ENCODE measurements at regions not wholly inside any gene's neighbourhood (a gene's known extent, or its start where the extent isn't known, plus 50 kb on each side); places are given as distances from the start of the nearest gene placed in this dataset.

GRCh38 chr13:53631511-53631910, 602.9 kb downstream of the OLFM4 start:
- H3K4me3 ChIP-seq (ENCODE audit: low read depth, low read length) = no peak overlapping the region
- in situ Hi-C loops (cut with HindIII; ENCODE audit: low sequenced_read_pairs) = no loop called here
- no peak for TF ChIP-seq CTCF (IDR thresholded peaks at IDR 0.05; ENCODE audit: low read depth, low read length)
- DNase-seq (ENCODE audit: low read depth, low spot score) = no peak

GRCh38 chr13:53638040-53638439, 609.4 kb downstream of the OLFM4 start:
- no peak for DNase-seq (ENCODE audit: low read depth, low spot score)
- in situ Hi-C loops (cut with HindIII; ENCODE audit: low sequenced_read_pairs) = no loop called here
- TF ChIP-seq CTCF (IDR thresholded peaks at IDR 0.05; ENCODE audit: low read depth, low read length) = no peak
- H3K4me3 ChIP-seq (ENCODE audit: low read depth, low read length) = no peak overlapping the region

- no peak for TF ChIP-seq CTCF (IDR thresholded peaks at IDR 0.05; ENCODE audit: low read depth, low read length)
- no peak overlapping the region for H3K4me3 ChIP-seq (ENCODE audit: low read depth, low read length)
- in situ Hi-C loops (cut with HindIII; ENCODE audit: low sequenced_read_pairs) = no loop called here
- no peak for DNase-seq (ENCODE audit: low read depth, low spot score)
Measured at GRCh38 chr13:53642306-53642705, 613.7 kb downstream of the OLFM4 start.

GRCh38 chr13:53648673-53649072, 620.1 kb downstream of the OLFM4 start:
- no peak for TF ChIP-seq CTCF (IDR thresholded peaks at IDR 0.05; ENCODE audit: low read depth, low read length)
- DNase-seq (ENCODE audit: low read depth, low spot score) = no peak
- H3K4me3 ChIP-seq (ENCODE audit: low read depth, low read length) = no peak overlapping the region
- in situ Hi-C loops (cut with HindIII; ENCODE audit: low sequenced_read_pairs) = no loop called here

GRCh38 chr13:53672005-53672404, 643.4 kb downstream of the OLFM4 start:
- in situ Hi-C loops (cut with HindIII; ENCODE audit: low sequenced_read_pairs) = no loop called here
- no peak for TF ChIP-seq CTCF (IDR thresholded peaks at IDR 0.05; ENCODE audit: low read depth, low read length)
- no peak overlapping the region for H3K4me3 ChIP-seq (ENCODE audit: low read depth, low read length)
- DNase-seq (ENCODE audit: low read depth, low spot score) = no peak

GRCh38 chr13:53683146-53683545, 654.5 kb downstream of the OLFM4 start:
- no peak for DNase-seq (ENCODE audit: low read depth, low spot score)
- TF ChIP-seq CTCF (IDR thresholded peaks at IDR 0.05; ENCODE audit: low read depth, low read length) = no peak
- H3K4me3 ChIP-seq (ENCODE audit: low read depth, low read length) = no peak overlapping the region
- in situ Hi-C loops (cut with HindIII; ENCODE audit: low sequenced_read_pairs) = no loop called here

- no peak for DNase-seq (ENCODE audit: low read depth, low spot score)
- in situ Hi-C loops (cut with HindIII; ENCODE audit: low sequenced_read_pairs) = no loop called here
- no peak for TF ChIP-seq CTCF (IDR thresholded peaks at IDR 0.05; ENCODE audit: low read depth, low read length)
- H3K4me3 ChIP-seq (ENCODE audit: low read depth, low read length) = no peak overlapping the region
Measured at GRCh38 chr13:53683608-53684007, 655.0 kb downstream of the OLFM4 start.
